AG08395 (cell line): ENCODE measurements at regions not wholly inside any gene's neighbourhood (a gene's known extent, or its start where the extent isn't known, plus 50 kb on each side); places are given as distances from the start of the nearest gene placed in this dataset.
A peak's percentile ranks its signal among the peaks of the same experiment; 100 is the strongest.
"Not testable (repeated sequence)": the region's sequence is repeated elsewhere in the genome, so short reads cannot be mapped to it uniquely, and the experiment has no call there.

Source experiments
- DNase-seq: peaks from one replicate; pipeline ENCODE4 v3.0.0; 2012; ENCODE audit warnings: mixed read lengths, low spot score

DNA sequence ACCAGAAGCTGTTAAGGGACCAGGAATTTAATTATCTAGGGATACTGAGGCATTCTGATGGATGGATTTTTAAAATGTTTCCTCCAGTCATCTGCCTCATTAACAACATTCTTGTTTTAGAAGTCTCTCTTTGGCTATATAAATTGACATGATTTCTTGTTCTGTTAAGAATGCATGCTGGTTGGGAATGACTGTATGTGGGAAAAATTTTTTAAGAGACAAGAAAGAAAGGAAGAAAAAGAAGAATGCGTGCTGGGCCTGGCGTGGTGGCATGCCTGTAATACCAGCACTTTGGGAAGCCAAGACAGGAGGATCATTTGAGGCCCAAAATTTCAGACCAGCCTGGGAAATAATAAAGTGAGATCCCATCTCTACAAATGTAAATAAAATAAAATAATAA lies 203.6 kb downstream of the GJA1 start:
- DNase-seq, result no peak

- no peak for DNase-seq
These were observed 205.7 kb downstream of the GJA1 start for GRCh38 chr6:121641158-121641557.

DNA sequence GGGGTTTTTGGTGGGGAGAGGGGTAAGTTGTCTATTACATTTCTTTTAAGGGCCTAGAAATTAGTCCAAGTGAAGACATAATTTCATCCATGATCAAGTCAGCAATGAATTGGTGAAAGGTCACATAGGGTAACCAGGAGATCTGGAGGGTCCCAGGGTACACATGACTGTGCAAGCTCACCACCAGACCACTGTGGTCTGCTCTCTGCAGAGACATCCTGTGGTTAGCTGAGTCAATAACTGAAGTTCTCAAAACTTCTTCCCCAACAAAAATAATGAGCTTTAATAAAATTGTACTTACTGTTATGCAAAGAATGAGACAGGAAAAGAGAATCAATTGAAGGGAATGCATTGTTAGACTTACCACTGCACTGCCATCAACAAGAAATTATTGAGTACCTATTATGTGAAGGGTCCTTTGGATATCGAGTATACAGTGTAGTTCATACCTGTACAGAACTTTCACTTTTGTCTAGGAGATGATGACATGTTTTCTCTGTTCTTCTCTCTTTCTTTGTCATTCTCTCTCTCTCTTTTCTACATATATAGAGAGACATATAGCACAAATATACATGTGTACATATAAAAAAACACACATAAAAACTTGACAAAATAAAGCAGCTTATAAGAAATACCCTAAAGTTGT lies 209.8 kb downstream of the GJA1 start:
- peak; percentile 6 for DNase-seq

DNA sequence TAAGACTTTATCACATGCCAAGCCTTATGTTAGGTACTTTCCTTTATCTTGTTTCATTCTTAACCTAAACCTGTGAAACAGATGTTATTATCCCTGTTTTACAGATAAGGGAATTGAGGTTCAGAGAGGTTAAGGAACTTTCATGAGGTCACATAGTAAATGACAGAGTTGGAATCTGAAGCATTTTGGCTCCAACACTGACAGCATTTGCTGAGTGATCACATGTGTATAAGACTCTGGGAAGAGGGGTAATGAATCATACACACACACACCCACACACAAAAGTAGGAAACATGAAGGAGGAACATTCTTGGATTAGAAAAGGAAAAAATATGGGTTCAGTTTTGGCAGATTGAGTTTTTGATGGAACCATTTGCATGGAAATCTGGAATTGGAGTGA lies 212.5 kb downstream of the GJA1 start:
- DNase-seq, result peak; percentile 27

DNA sequence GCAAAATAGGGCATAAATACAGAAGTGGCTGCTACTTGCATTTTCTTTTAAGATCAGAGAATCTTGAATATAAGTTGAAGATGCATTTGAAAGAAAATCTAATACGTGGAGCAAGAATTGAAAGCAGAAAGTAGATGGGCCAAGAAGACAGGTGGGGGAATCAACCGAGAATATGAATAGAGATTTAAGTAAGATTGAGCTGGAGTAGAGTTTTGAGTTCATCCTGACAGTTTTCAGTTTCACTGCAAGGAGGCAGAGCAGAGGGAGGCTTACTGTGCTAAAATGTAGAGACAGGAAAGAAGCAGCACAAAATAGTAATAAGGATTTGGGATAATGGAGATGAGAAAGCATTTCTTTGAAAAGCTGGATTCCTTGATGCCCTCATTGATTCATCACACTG lies 214.5 kb downstream of the GJA1 start:
- DNase-seq, result no peak

GRCh38 chr6:121651420-121651819 lies 216.0 kb downstream of the GJA1 start:
- DNase-seq, result no peak

DNA sequence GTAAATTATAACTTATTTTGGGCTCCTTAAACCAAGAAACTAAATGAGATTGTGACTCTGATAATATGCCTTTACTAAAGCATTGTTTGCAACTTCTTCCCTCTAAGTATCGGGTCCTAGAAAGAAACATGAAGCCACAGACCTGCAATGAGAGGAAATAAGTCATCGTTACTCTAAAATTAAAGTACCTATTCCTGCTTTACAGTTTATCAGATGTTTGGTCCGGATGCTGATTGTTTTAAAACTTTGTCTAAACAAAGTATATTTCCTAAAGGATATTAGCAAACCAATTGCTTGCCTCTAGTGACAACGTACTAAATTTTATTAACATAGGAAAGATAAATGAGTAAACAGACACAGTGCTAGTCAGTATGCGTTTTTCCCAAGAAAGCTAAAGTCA lies 216.8 kb downstream of the GJA1 start:
- DNase-seq, result no peak

DNA sequence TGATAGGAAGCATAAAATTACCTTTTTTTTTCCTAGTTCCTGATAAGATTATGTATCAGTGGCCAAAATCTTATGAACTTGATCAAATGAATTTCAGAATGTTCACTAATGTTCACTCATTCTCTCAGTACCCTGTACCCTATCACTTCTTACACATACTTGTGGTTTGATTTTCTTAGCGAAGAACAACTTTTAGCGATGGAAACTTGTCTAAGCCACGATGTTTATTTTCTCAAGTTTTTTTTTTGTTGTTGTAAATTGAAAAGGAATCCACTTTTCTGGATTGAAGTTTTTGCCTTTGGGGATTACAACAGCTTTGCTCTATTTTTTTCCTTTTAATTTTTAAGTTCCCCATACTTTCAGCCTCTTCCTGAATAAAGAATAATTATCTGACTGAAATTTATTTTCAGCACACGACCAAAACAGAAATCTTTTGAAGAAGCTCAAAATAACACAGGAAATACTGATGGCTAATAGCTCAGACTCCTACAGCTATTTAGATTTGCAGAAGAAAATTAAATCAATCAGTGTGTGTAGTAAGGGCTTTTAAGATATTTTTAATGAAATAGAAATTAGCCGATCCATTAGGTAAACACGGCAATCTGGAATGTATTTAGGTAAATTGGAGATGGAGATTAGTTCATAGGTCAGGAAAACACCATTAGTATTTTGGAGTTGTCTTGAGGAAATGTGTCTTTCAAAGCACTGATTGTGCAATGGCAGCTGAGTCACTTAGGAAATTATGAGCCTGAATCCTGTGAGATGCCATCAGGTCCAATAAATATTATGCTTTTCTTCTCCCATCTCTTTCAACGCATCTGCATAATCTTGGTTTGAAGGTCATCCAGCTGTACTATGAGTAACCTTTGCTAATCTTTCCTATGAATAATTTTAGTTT lies 217.5 kb downstream of the GJA1 start:
- peak; percentile 69 for DNase-seq

DNA sequence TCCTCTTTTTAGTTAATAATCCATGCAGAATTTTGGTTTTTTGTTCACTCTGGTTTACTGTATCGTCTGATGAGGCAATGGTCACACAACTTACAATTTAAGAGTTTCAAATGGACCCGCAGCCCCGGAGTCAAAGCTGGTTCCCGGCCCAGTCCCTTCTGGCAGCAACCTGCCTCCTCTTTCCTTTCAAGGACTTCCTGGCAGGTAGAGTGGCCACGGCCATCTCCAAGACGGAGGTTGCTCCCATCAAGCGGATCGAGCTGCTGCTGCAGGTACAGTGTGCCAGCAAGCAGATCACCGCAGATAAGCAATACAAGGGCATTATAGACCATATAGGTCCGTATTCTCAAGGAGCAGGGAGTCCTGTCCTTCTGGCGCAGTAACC lies 218.2 kb downstream of the GJA1 start:
- no peak for DNase-seq

- no peak for DNase-seq
These were observed 222.5 kb downstream of the GJA1 start for GRCh38 chr6:121657972-121658371.

- no peak for DNase-seq
These were observed 224.8 kb downstream of the GJA1 start for GRCh38 chr6:121660277-121660676.

- no peak for DNase-seq
These were observed 227.9 kb downstream of the GJA1 start for GRCh38 chr6:121663292-121663810.

- DNase-seq, result no peak
These were observed 228.7 kb downstream of the GJA1 start for GRCh38 chr6:121664158-121664557.

DNA sequence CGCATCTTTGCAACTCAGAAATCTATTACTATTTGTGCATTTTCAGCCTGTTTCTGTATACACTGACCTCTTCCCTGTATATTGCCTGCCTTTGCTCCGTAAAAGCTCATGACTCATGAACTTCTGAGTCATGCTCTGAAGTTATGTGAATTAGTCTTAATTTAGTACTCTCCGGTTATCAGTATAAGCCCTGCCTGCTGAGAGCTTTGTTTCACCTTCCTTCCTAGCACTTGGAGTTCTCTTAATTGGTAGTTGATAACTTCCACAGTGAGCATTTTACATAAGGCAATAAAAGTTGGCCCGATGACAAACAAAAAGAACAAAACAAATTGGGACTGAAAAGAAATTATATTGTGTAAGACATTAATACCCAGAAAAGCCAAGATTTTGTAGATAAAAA lies 231.4 kb downstream of the GJA1 start:
- peak; percentile 75 for DNase-seq

DNA sequence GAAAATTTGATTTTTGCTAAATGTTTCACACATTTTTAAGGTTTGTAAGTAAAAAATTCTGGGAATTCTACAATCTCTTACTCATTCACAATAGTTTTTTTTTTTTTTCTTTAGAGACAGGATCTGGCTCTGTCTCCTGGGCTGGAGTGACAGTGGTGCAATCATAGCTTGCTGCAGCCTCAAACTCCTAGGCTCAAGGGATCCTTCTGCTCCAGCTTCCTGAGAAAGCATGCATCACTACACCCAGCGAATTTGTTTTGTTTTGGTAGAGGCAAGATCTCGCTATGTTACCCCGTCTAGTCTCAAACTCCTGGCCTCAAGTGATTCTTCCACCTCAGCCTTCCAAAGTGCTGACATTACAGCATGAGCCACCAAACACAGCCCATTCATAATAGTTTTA lies 232.8 kb downstream of the GJA1 start:
- peak; percentile 19 for DNase-seq

- DNase-seq, result no peak
These were observed 235.1 kb downstream of the GJA1 start for GRCh38 chr6:121670511-121670910.

DNA sequence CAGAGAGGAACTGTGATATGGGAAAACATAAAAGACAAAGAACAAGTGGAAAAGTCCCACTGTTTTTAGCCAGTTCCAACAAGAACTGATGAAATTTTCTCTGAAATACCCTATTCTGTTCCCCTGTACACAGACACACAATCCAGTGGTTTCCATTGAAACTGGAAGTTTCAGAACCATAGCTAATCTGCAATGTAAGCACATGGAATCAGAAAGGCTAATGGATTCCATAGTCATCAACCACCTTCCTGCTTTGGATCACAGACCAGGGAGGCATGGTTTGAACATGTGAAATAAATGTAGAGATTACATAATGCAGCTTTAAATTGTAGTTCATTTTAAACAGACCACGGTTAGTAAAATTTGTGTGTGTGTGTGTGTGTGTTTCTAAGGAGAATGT lies 242.1 kb downstream of the GJA1 start:
- no peak for DNase-seq

GRCh38 chr6:121678245-121678644 lies 242.8 kb downstream of the GJA1 start:
- no peak for DNase-seq

- no peak for DNase-seq
These were observed 244.6 kb downstream of the GJA1 start for GRCh38 chr6:121680058-121680457.

- DNase-seq, result no peak
These were observed 247.2 kb downstream of the GJA1 start for GRCh38 chr6:121682666-121683065.

DNA sequence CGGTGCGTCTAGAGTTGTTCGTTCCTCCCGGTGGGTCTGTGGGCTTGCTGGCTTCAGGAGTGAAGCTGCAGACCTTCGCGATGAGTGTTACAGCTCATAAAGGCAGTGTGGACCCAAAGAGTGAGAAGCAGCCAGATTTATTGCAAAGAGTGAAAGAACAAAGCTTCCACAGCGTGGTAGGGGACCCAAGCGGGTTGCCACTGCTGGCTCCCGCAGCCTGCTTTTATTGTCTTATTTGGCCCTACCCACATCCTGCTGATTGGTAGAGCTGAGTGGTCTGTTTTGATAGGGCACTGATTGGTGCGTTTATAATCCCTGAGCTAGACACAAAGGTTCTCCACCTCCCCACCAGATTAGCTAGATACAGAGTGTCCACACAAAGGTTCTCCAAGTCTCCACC lies 250.4 kb downstream of the GJA1 start:
- DNase-seq, result not testable (repeated sequence)

- DNase-seq, result no peak
These were observed 251.2 kb downstream of the GJA1 start for GRCh38 chr6:121686611-121687023.

GRCh38 chr6:121688974-121689373 lies 253.5 kb downstream of the GJA1 start:
- DNase-seq, result no peak
